ENCODE measurements at regions not wholly inside any gene's neighbourhood (a gene's known extent, or its start where the extent isn't known, plus 50 kb on each side); places are given as distances from the start of the nearest gene placed in this dataset.

- Histone ChIP-seq H3K27ac (ENCODE audit: insufficient read depth, low read depth, low read length) (no peak overlapping the region), H4K20me1 (replicated peaks; ENCODE audit: control insufficient read depth, extremely low read depth, insufficient read depth, low read length) (no peaks in the 10 kb centered on the region), H3K9me1 (replicated peaks; ENCODE audit: control insufficient read depth, extremely low read depth, insufficient read depth, low read length) (no peaks in the 10 kb centered on the region), H3K9me3 (replicated peaks; ENCODE audit: control insufficient read depth, insufficient read depth, low read length) (no peaks in the 10 kb centered on the region), H3K4me2 (ENCODE audit: insufficient read depth, low read length) (no peak overlapping the region), H3K9ac (replicated peaks; ENCODE audit: extremely low read depth, insufficient read depth, low read length) (no peak overlapping the region), H3K36me3 (ENCODE audit: control insufficient read depth in 2 of 2, extremely low read depth in 1 of 2, insufficient read depth in 2 of 2, low read length in 2 of 2) (no peaks in the 10 kb centered on the region), H3K79me2 (ENCODE audit: control insufficient read depth, insufficient read depth, low read length) (no peaks in the 10 kb centered on the region), H2AFZ (ENCODE audit: low read depth, low read length) (no peak overlapping the region), H3K4me3 (replicated peaks in 1 of 3; ENCODE audit: insufficient read depth in 1 of 3, low read depth in 1 of 3, low read length in 3 of 3) (no peak overlapping the region), H3K27me3 (ENCODE audit: control insufficient read depth in 2 of 2, insufficient read depth in 2 of 2, low read length in 2 of 2) (no peaks in the 10 kb centered on the region), H3K4me1 (ENCODE audit: control insufficient read depth, extremely low read depth, insufficient read depth, low read length) (no peaks in the 10 kb centered on the region)
- dilution Hi-C loops (cut with MboI; ENCODE audit: extremely low pct_ligation_motif_present, low sequenced_read_pairs) (no loop called here), intact Hi-C loops (cut with micrococcal nuclease) (no loop called here)
- no peak for TF ChIP-seq JUN (IDR thresholded peaks at IDR 0.05; ENCODE audit: borderline replicate concordance, insufficient read depth, insufficient read length, low read depth)
- TF ChIP-seq GATA2 (IDR thresholded peaks at IDR 0.05; ENCODE audit: insufficient read depth, insufficient read length, low read depth, low read length) = no peak
- no peak for TF ChIP-seq POLR2A (IDR thresholded peaks at IDR 0.05; ENCODE audit: low read depth, low read length)
- TF ChIP-seq POLR2AphosphoS5 (IDR thresholded peaks at IDR 0.05; ENCODE audit: insufficient read depth, low read depth, low read length) = no peak
- TF ChIP-seq EZH2 (IDR thresholded peaks at IDR 0.05; ENCODE audit: borderline replicate concordance, low read depth, low read length, severe bottlenecking) = no peak
- no peak for TF ChIP-seq MYC (IDR thresholded peaks at IDR 0.05; ENCODE audit: low read depth, low read length)
- no peak for TF ChIP-seq MAX (IDR thresholded peaks at IDR 0.05; ENCODE audit: insufficient read depth, insufficient read length)
- no peak for TF ChIP-seq FOS (IDR thresholded peaks at IDR 0.05; ENCODE audit: borderline replicate concordance, insufficient read depth, low read length)
- no peak for TF ChIP-seq CTCF (IDR thresholded peaks at IDR 0.05; ENCODE audit: extremely low read depth in 1 of 2, insufficient read depth in 1 of 2, low read depth in 1 of 2, low read length in 2 of 2)
- BruUV-seq (replicated peaks) = no TSS peak
- POLR2A ChIA-PET = no interaction called here
- DNase-seq (ENCODE audit: low read depth, low spot score) (no peak), FAIRE-seq (no peak)
- CTCF ChIA-PET = no interaction called here
Measured at GRCh38 chr5:155914766-155915165, 412.2 kb upstream of the SGCD start.

Data from endothelial cell of umbilical vein (primary cell).